Vagina (tissue), 2 donors: ENCODE measurements at regions not wholly inside any gene's neighbourhood (a gene's known extent, or its start where the extent isn't known, plus 50 kb on each side); places are given as distances from the start of the nearest gene placed in this dataset.

ENCODE experiments used
- DNase-seq, 2 donors: peaks; one replicate each; pipeline ENCODE4 v3.0.0-alpha.2; 2017; ENCODE audit errors: extremely low spot score in 2 of 2
- H3K27ac ChIP-seq: fragments of 200-600 bp; sonication (generic); one replicate; pipeline ENCODE4 v1.5.1; 2019
- H3K27me3 ChIP-seq: fragments of 200-600 bp; sonication (generic); one replicate; pipeline ENCODE4 v1.5.1; 2019
- H3K36me3 ChIP-seq, 2 donors: fragments of 200-600 bp; sonication (generic); one replicate each; pipeline ENCODE4 v1.5.1; 2017 to 2019
- H3K4me1 ChIP-seq: fragments of 200-600 bp; sonication (generic); one replicate; pipeline ENCODE4 v1.5.1; 2019
- H3K4me3 ChIP-seq, 2 donors: fragments of 200-600 bp; sonication (generic); 1 replicate in 1 of 2; 2 replicates in 1 of 2; pipeline ENCODE4 v1.5.1; 2016 to 2019
- H3K9me3 ChIP-seq: fragments of 200-600 bp; sonication (generic); one replicate; pipeline ENCODE4 v1.5.1; 2019
- POLR2A ChIP-seq, 2 donors: fragments of 450-650 bp; IDR thresholded peaks; one replicate each; pipeline ENCODE4 v1.6.1; 2017; ENCODE audit warnings: antibody characterized with exemption in 2 of 2, mild to moderate bottlenecking in 2 of 2, moderate library complexity in 2 of 2
- POLR2AphosphoS5 ChIP-seq, 2 donors: sonication (generic); formaldehyde crosslinking; IDR thresholded peaks; one replicate each; pipeline ENCODE4 v1.9.0; 2017; ENCODE audit warnings: antibody characterized with exemption in 2 of 2, mild to moderate bottlenecking in 2 of 2, low read depth in 1 of 2; ENCODE audit not compliant: insufficient read depth in 1 of 2
- intact Hi-C: fragments of 100-400 bp; cut with DNase I; formaldehyde crosslinking; loops from one replicate; pipeline ENCODE4 v1.15.1; 2023
- TF ChIP-seq, protein P1 (sequence below), 3 experiments: fragments of 450-650 bp in 2 of 3; fragments of 200-600 bp in 1 of 3; sonication (generic) in 1 of 3; IDR thresholded peaks; one replicate each; pipeline ENCODE4 v1.5.1; 2017 to 2019; ENCODE audit warnings: antibody characterized with exemption in 3 of 3, mild to moderate bottlenecking in 2 of 3, moderate library complexity in 2 of 3

- H3K27ac ChIP-seq: no peak overlapping the region
- no peak for DNase-seq
- H3K9me3 ChIP-seq: no peaks in the 10 kb centered on the region
- H3K4me3 ChIP-seq: no peak overlapping the region
- no peaks in the 10 kb centered on the region for H3K36me3 ChIP-seq
- no peaks in the 10 kb centered on the region for H3K27me3 ChIP-seq
- intact Hi-C loops: no loop called here
- H3K4me1 ChIP-seq: no peaks in the 10 kb centered on the region
- TF ChIP-seq POLR2A (IDR thresholded peaks at IDR 0.05): no peak
- TF ChIP-seq, protein P1, sequence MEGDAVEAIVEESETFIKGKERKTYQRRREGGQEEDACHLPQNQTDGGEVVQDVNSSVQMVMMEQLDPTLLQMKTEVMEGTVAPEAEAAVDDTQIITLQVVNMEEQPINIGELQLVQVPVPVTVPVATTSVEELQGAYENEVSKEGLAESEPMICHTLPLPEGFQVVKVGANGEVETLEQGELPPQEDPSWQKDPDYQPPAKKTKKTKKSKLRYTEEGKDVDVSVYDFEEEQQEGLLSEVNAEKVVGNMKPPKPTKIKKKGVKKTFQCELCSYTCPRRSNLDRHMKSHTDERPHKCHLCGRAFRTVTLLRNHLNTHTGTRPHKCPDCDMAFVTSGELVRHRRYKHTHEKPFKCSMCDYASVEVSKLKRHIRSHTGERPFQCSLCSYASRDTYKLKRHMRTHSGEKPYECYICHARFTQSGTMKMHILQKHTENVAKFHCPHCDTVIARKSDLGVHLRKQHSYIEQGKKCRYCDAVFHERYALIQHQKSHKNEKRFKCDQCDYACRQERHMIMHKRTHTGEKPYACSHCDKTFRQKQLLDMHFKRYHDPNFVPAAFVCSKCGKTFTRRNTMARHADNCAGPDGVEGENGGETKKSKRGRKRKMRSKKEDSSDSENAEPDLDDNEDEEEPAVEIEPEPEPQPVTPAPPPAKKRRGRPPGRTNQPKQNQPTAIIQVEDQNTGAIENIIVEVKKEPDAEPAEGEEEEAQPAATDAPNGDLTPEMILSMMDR (IDR thresholded peaks at IDR 0.05): no peak
- TF ChIP-seq POLR2AphosphoS5 (IDR thresholded peaks at IDR 0.05; ENCODE audit: insufficient read depth in 1 of 2, low read depth in 1 of 2): no peak
These were observed 502.0 kb downstream of the HAPSTR1 start for GRCh38 chr16:9593440-9593839.

DNA sequence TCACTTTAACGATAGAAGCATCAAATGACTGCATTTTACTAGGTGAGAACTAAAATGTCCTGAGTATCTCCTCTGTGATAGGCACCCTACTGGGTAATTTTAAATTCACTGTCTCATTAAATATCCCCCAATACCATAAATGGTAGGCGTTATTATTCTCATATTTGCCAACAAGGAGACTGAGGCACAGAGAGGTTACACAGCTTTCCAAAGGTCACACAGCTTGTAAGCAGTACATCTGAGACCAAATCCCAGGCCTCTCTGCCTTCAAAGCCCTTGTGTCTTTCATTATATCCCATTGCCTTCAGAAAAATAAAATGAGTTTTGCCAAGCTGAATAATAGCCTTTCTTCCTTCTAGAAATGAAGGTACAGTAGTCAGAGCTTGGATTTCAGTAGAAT is 502.6 kb downstream of the HAPSTR1 start:
- no peaks in the 10 kb centered on the region for H3K36me3 ChIP-seq
- H3K4me1 ChIP-seq: no peaks in the 10 kb centered on the region
- TF ChIP-seq, protein P1 (IDR thresholded peaks at IDR 0.05): no peak
- TF ChIP-seq POLR2A (IDR thresholded peaks at IDR 0.05): no peak
- no peak for TF ChIP-seq POLR2AphosphoS5 (IDR thresholded peaks at IDR 0.05; ENCODE audit: insufficient read depth in 1 of 2, low read depth in 1 of 2)
- no peak for DNase-seq
- intact Hi-C loops: no loop called here
- H3K27ac ChIP-seq: no peak overlapping the region
- H3K9me3 ChIP-seq: no peaks in the 10 kb centered on the region
- H3K4me3 ChIP-seq: no peak overlapping the region
- no peaks in the 10 kb centered on the region for H3K27me3 ChIP-seq

- intact Hi-C loops: no loop called here
- no peak overlapping the region for H3K27ac ChIP-seq
- no peaks in the 10 kb centered on the region for H3K4me1 ChIP-seq
- no peak overlapping the region for H3K4me3 ChIP-seq
- no peak for TF ChIP-seq POLR2A (IDR thresholded peaks at IDR 0.05)
- TF ChIP-seq POLR2AphosphoS5 (IDR thresholded peaks at IDR 0.05; ENCODE audit: insufficient read depth in 1 of 2, low read depth in 1 of 2): no peak
- TF ChIP-seq, protein P1 (IDR thresholded peaks at IDR 0.05): no peak
- no peaks in the 10 kb centered on the region for H3K9me3 ChIP-seq
- no peak for DNase-seq
- H3K36me3 ChIP-seq: no peaks in the 10 kb centered on the region
- no peaks in the 10 kb centered on the region for H3K27me3 ChIP-seq
These were observed 503.5 kb downstream of the HAPSTR1 start for GRCh38 chr16:9594946-9595345.

- H3K36me3 ChIP-seq: no peaks in the 10 kb centered on the region
- H3K9me3 ChIP-seq: no peaks in the 10 kb centered on the region
- TF ChIP-seq POLR2A (IDR thresholded peaks at IDR 0.05): no peak
- TF ChIP-seq POLR2AphosphoS5 (IDR thresholded peaks at IDR 0.05; ENCODE audit: insufficient read depth in 1 of 2, low read depth in 1 of 2): no peak
- TF ChIP-seq, protein P1 (IDR thresholded peaks at IDR 0.05): no peak
- H3K27me3 ChIP-seq: no peaks in the 10 kb centered on the region
- H3K4me1 ChIP-seq: no peaks in the 10 kb centered on the region
- no peak overlapping the region for H3K4me3 ChIP-seq
- intact Hi-C loops: no loop called here
- H3K27ac ChIP-seq: no peak overlapping the region
- no peak for DNase-seq
These were observed 503.9 kb downstream of the HAPSTR1 start for GRCh38 chr16:9595393-9595792.

DNA sequence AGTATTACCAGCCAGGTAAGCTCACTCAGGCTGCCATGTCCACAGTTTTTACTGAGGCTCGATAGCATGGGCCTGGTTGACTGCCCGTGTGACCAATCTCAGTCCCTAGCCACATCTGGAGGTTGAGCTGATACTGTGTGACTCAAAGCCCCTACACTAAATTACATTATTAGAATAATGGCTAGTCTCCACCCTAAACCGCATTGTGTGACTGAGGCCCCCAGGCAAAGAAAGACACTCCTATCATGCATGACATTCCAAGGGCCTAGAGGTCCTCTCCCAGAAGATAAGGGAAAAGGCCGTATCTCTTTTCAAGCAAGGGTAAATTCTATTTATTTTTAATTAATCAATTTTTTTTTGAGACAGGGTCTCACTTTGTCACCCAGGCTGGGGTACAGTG is 505.3 kb downstream of the HAPSTR1 start:
- no peak overlapping the region for H3K4me3 ChIP-seq
- no peaks in the 10 kb centered on the region for H3K9me3 ChIP-seq
- no peak overlapping the region for H3K27ac ChIP-seq
- no peaks in the 10 kb centered on the region for H3K4me1 ChIP-seq
- H3K27me3 ChIP-seq: no peaks in the 10 kb centered on the region
- DNase-seq: no peak
- intact Hi-C loops: no loop called here
- H3K36me3 ChIP-seq: no peaks in the 10 kb centered on the region
- TF ChIP-seq, protein P1 (IDR thresholded peaks at IDR 0.05): no peak
- TF ChIP-seq POLR2AphosphoS5 (IDR thresholded peaks at IDR 0.05; ENCODE audit: insufficient read depth in 1 of 2, low read depth in 1 of 2) (no peak), POLR2A (IDR thresholded peaks at IDR 0.05) (no peak)
